ENCODE measurements at regions not wholly inside any gene's neighbourhood (a gene's known extent, or its start where the extent isn't known, plus 50 kb on each side); places are given as distances from the start of the nearest gene placed in this dataset.

GRCh38 chr2:236334122-236334876 is 70.1 kb upstream of the ASB18 start:
- H3K4me3 ChIP-seq (ENCODE audit: low read depth, low read length): no peak overlapping the region
- no peak for TF ChIP-seq CTCF (IDR thresholded peaks at IDR 0.05; ENCODE audit: low read depth, low read length)
- no peak overlapping the region for H3K27ac ChIP-seq
- peaks cover 73% of the 10 kb centered on the region for H3K27me3 ChIP-seq (ENCODE audit: insufficient read depth, low read depth, severe bottlenecking)
- DNase-seq: no peak
- H3K9me3 ChIP-seq (ENCODE audit: severe bottlenecking): no peaks in the 10 kb centered on the region
- no peaks in the 10 kb centered on the region for H3K36me3 ChIP-seq

- H3K4me3 ChIP-seq (ENCODE audit: low read depth, low read length): no peak overlapping the region
- no peak overlapping the region for H3K27ac ChIP-seq
- no peak for TF ChIP-seq CTCF (IDR thresholded peaks at IDR 0.05; ENCODE audit: low read depth, low read length)
- no peaks in the 10 kb centered on the region for H3K9me3 ChIP-seq (ENCODE audit: severe bottlenecking)
- H3K36me3 ChIP-seq: no peaks in the 10 kb centered on the region
- H3K27me3 ChIP-seq (ENCODE audit: insufficient read depth, low read depth, severe bottlenecking): peaks cover 72% of the 10 kb centered on the region
- DNase-seq: no peak
Measured at GRCh38 chr2:236335696-236336574, 71.7 kb upstream of the ASB18 start.

- Histone ChIP-seq H3K27ac (no peak overlapping the region), H3K27me3 (ENCODE audit: insufficient read depth, low read depth, severe bottlenecking) (peaks cover 71% of the 10 kb centered on the region), H3K4me3 (ENCODE audit: low read depth, low read length) (no peak overlapping the region), H3K9me3 (ENCODE audit: severe bottlenecking) (no peaks in the 10 kb centered on the region), H3K36me3 (no peaks in the 10 kb centered on the region)
- no peak for TF ChIP-seq CTCF (IDR thresholded peaks at IDR 0.05; ENCODE audit: low read depth, low read length)
- DNase-seq: no peak
Measured at GRCh38 chr2:236336575-236337464, 72.6 kb upstream of the ASB18 start.

GRCh38 chr2:236337465-236338325 is 73.5 kb upstream of the ASB18 start:
- Histone ChIP-seq H3K36me3 (no peaks in the 10 kb centered on the region), H3K27ac (no peak overlapping the region), H3K27me3 (ENCODE audit: insufficient read depth, low read depth, severe bottlenecking) (peaks cover 70% of the 10 kb centered on the region), H3K9me3 (ENCODE audit: severe bottlenecking) (no peaks in the 10 kb centered on the region), H3K4me3 (ENCODE audit: low read depth, low read length) (no peak overlapping the region)
- TF ChIP-seq CTCF (IDR thresholded peaks at IDR 0.05; ENCODE audit: low read depth, low read length): no peak
- no peak for DNase-seq

All from WERI-Rb-1 (cell line).